ENCODE measurements at regions not wholly inside any gene's neighbourhood (a gene's known extent, or its start where the extent isn't known, plus 50 kb on each side); places are given as distances from the start of the nearest gene placed in this dataset.

DNA sequence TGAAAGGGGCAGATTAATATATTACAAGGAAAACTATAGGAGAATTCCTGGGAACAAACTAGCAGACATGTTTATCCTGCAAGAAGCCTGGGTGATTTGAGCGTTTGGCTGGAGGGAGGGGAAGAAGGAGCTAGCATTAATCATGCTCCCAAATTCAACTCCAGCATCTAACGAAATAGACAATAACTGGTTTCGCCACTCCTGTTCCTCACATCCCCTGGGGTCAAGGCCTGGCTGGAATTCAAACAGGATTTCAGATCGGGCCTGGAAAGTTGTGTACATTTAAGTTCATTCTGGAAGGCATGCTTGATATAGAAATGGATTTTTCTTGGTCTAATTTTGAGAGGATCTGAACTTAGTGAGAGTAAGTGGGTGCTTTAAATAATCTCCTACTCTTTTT is 126.1 kb upstream of the CTAGE1 start:
- Histone ChIP-seq H3K4me1 (no peaks in the 10 kb centered on the region), H3K27ac (no peak overlapping the region), H3K4me3 (no peak overlapping the region), H3K27me3 (ENCODE audit: insufficient read depth in 3 of 3, low read length in 2 of 3) (no peaks in the 10 kb centered on the region), H3K9me3 (no peaks in the 10 kb centered on the region), H3K36me3 (ENCODE audit: insufficient read depth in 1 of 2, low read depth in 1 of 2) (no peaks in the 10 kb centered on the region)
- WGBS, 3 donors = 47 to 58% (median 53%) methylated on average over 4 of the region's 4 CpGs
- intact Hi-C loops (cut with DNase I) = no loop called here
- no peak for ATAC-seq
- DNase-seq = peak; percentile 41 to 64
- TF ChIP-seq, protein P1, sequence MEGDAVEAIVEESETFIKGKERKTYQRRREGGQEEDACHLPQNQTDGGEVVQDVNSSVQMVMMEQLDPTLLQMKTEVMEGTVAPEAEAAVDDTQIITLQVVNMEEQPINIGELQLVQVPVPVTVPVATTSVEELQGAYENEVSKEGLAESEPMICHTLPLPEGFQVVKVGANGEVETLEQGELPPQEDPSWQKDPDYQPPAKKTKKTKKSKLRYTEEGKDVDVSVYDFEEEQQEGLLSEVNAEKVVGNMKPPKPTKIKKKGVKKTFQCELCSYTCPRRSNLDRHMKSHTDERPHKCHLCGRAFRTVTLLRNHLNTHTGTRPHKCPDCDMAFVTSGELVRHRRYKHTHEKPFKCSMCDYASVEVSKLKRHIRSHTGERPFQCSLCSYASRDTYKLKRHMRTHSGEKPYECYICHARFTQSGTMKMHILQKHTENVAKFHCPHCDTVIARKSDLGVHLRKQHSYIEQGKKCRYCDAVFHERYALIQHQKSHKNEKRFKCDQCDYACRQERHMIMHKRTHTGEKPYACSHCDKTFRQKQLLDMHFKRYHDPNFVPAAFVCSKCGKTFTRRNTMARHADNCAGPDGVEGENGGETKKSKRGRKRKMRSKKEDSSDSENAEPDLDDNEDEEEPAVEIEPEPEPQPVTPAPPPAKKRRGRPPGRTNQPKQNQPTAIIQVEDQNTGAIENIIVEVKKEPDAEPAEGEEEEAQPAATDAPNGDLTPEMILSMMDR (IDR thresholded peaks at IDR 0.05) = no peak

DNA sequence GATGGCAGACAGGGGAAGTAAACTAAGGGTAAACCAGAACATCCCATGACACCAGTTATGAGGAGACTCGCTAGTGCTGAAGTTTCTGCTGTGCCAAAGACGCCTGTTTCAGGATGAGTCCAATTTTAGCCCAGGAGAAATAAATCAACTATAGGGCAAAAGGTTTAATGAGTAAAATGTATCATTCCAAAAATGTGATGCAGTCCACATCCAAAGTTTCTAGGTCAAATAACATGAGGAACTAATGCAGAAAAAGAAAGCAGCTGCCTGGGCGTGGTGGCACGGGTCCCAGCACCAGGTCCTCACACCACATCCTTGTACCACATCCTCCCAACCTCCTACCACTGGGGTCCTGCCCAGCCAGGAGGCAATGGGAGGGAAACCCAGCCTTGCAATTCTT is 126.9 kb upstream of the CTAGE1 start:
- Histone ChIP-seq H3K36me3 (ENCODE audit: insufficient read depth in 1 of 2, low read depth in 1 of 2) (no peaks in the 10 kb centered on the region), H3K27me3 (ENCODE audit: insufficient read depth in 3 of 3, low read length in 2 of 3) (peaks cover 0 to 3% (median 0%) of the 10 kb centered on the region in 3 donors), H3K9me3 (no peaks in the 10 kb centered on the region), H3K4me1 (no peaks in the 10 kb centered on the region), H3K4me3 (no peak overlapping the region), H3K27ac (no peak overlapping the region)
- WGBS, 3 donors = 58 to 72% (median 68%) methylated on average over 4 of the region's 4 CpGs
- ATAC-seq (no peak), DNase-seq (no peak)
- intact Hi-C loops (cut with DNase I) = no loop called here
- TF ChIP-seq, protein P1 (IDR thresholded peaks at IDR 0.05) = no peak

DNA sequence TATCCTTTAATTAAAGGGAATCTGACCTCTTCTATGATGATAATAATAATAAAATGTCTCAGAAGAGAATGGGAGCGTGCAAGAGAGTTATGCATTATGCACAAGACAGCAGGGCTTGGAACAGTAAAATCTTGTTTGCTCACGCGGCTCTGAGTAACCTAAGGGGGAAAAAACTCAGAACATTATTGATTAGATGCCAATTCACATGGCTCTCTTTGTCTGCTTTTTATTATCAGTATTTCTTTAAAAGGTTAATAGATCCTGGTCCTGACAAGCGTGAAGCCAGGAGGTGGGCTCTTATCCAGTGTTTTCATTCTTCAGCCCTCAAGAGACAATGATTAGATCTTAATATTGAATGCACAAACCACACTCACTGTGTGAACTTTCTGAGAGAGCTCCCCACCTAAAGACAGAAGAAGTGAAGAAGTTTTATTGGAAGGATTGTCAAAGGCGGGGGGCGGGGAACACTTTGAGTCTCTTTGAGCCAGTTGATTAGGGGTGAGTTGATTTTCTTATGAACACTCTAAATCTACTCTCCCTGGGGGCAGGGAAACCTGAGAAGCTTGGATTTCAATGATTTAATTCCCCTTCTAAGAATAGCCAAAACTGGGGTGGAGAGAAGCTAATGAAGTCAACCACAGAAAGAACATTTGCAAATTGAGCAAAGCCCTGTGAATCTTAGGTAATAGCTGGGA is 127.5 kb upstream of the CTAGE1 start:
- 73 to 83% (median 82%) methylated on average over 6 of the region's 6 CpGs for WGBS, 3 donors

DNA sequence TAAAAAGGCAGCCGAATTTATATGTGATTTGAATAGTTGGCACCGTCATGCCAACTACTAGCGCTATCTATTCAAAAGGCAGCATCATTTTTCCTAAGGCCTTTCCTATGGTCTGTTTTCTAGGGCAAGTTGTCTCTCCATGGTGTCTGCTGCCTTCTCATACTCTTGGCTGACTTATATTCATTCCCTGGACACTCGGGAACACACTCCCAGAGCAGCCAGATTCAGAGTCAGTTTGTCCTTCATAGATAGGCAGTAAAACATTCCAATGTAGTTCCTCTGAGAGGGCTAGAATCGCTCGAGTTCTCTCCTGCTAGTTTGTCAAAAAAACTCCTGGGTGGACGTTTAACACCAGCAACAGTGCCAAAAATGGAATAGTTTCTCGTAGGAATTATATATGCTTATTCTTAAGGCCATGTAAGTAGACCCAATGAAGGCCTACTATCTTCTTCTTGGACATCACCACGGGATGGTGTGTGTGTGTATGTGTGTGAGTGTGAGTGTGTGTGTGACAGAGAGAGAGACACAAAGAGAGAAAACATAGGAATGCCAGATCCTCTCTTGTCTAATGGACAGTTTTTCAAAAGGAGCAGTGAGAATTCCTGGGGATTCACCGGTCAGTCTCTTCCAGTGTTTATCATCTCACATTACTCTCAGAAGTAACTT is 129.3 kb upstream of the CTAGE1 start:
- Histone ChIP-seq H3K9me3 (no peaks in the 10 kb centered on the region), H3K36me3 (ENCODE audit: insufficient read depth in 1 of 2, low read depth in 1 of 2) (no peaks in the 10 kb centered on the region), H3K27ac (no peak overlapping the region), H3K4me3 (no peak overlapping the region), H3K4me1 (no peaks in the 10 kb centered on the region), H3K27me3 (ENCODE audit: insufficient read depth in 3 of 3, low read length in 2 of 3) (peaks cover 0 to 3% (median 0%) of the 10 kb centered on the region in 3 donors)
- 66 to 69% (median 69%) methylated on average over 10 of the region's 10 CpGs for WGBS, 3 donors
- intact Hi-C loops (cut with DNase I) = no loop called here
- no peak for ATAC-seq
- DNase-seq = no peak
- TF ChIP-seq, protein P1 (IDR thresholded peaks at IDR 0.05) = no peak

More for the DNA sequence above, 127.5 kb upstream of the CTAGE1 start:
- intact Hi-C loops (cut with DNase I) = no loop called here
- Histone ChIP-seq H3K27ac (no peak overlapping the region), H3K27me3 (ENCODE audit: insufficient read depth in 3 of 3, low read length in 2 of 3) (peaks cover 0 to 3% (median 0%) of the 10 kb centered on the region in 3 donors), H3K4me3 (no peak overlapping the region), H3K36me3 (ENCODE audit: insufficient read depth in 1 of 2, low read depth in 1 of 2) (no peaks in the 10 kb centered on the region), H3K4me1 (no peaks in the 10 kb centered on the region), H3K9me3 (no peaks in the 10 kb centered on the region)
- no peak for ATAC-seq
- DNase-seq = no peak
- TF ChIP-seq, protein P1 (IDR thresholded peaks at IDR 0.05) = no peak

Data from psoas muscle (tissue), 7 donors.